MG63 (cell line): ENCODE measurements at regions not wholly inside any gene's neighbourhood (a gene's known extent, or its start where the extent isn't known, plus 50 kb on each side); places are given as distances from the start of the nearest gene placed in this dataset.

Experiments used
- DNase-seq: peaks from one replicate; pipeline ENCODE4 v3.0.0-alpha.2; 2020
- H3K27me3 ChIP-seq: fragments of 250-450 bp; sonication (Bioruptor Pico); 2 replicates; pipeline ENCODE4 v1.5.1; 2020; ENCODE audit warnings: mild to moderate bottlenecking, moderate library complexity
- H3K36me3 ChIP-seq: fragments of 250-450 bp; sonication (Bioruptor Pico); 2 replicates; pipeline ENCODE4 v1.5.1; 2020; ENCODE audit warnings: mild to moderate bottlenecking, moderate library complexity
- H3K4me3 ChIP-seq: fragments of 250-450 bp; sonication (Bioruptor Pico); 2 replicates; pipeline ENCODE4 v1.5.1; 2020; ENCODE audit warnings: mild to moderate bottlenecking, moderate library complexity
- H3K9me3 ChIP-seq: fragments of 250-450 bp; sonication (Bioruptor Pico); 2 replicates; pipeline ENCODE4 v1.5.1; 2020; ENCODE audit warnings: mild to moderate bottlenecking, moderate library complexity

DNA sequence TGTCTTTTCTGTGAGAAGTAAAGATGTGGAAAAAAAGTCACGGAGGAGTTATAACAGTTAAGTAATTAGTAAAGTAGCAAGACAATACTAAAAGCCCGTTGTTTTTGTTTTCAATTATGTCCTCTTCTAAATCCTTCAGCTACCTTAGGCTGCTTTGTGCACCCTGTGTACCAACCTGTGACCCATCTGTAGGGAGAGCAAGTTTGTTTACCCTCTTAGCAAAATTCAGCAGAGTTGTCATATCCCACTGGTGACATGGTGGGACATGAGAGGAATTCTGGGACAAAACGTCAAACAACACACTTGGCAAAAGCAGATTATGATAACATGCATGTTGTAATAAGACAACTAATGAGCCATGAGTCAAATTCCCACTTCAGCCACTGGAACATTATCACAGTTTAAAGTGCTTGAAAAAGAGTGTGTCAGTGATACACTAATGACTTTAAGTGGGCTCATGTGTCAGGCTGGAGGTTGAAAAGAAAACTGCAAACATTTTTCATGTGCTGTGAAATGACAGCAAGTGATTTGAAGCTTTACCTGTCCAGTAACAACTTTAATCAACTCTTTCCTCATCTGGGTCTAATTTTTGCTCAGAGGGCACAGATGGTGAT is 392.8 kb upstream of the ACVR2A start:
- no peaks in the 10 kb centered on the region for H3K9me3 ChIP-seq
- no peak overlapping the region for H3K4me3 ChIP-seq
- H3K27me3 ChIP-seq: no peaks in the 10 kb centered on the region
- no peaks in the 10 kb centered on the region for H3K36me3 ChIP-seq
- no peak for DNase-seq

DNA sequence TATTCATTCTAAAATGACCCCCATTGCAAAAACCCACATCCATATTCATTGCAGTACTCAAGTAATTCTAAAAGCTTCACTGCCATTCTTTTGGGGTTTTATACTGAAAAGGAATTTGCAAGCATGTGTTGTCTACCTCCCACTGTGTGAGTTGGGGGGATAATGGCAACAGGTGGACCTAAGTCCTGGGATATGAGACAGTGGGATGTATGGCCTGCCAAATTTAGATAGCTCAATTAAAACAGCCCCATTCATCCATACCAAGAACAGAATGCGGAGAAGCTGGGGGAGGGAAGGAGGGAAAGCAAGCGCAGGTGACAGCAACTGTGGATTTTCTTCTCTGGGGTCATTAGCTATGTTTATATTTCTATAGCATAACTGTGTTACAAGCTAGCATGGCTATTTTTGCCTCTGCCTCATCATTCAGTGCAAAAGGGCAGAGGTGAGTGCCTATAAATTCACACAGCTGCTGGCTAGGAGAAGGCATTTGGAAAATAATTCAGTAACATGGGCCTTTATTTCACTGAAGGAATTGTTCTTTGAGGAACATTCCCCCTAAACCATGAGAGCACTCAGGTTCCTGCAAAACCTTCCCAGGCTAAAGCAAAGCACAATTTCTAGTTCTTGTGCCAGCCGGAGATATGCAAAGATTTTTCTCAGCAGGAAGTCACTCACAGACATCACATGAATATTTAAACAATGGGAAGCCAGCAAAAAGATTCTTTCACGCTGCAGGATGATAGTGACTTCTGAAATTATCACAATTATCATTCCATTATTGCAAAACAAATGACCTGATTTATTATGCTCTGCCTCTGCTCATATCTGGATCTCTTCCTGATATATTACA is 393.9 kb upstream of the ACVR2A start:
- DNase-seq: no peak
- no peak overlapping the region for H3K4me3 ChIP-seq
- no peaks in the 10 kb centered on the region for H3K27me3 ChIP-seq
- H3K9me3 ChIP-seq: no peaks in the 10 kb centered on the region
- no peaks in the 10 kb centered on the region for H3K36me3 ChIP-seq

GRCh38 chr2:147449323-147449991 is 395.4 kb upstream of the ACVR2A start:
- no peak for DNase-seq
- no peaks in the 10 kb centered on the region for H3K27me3 ChIP-seq
- no peaks in the 10 kb centered on the region for H3K36me3 ChIP-seq
- H3K4me3 ChIP-seq: no peak overlapping the region
- no peaks in the 10 kb centered on the region for H3K9me3 ChIP-seq

DNA sequence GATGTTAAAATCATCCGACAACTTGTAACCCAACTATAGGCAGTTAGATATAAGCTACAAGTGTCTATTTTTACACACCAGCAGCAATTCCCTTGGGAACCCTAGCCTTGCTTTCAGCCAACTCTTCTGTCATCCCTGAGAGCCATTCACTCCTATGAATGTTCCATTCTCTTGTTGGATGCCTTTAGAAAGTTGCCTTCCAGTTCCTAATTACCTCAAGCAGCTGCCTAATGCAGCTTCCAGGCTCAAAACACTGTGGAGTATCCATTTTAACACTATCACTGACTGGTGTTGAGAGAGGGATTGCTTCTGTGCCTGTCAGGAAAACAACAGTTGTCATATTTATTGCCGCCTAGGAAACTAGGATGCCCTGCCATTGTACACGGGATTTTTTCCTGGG is 402.0 kb upstream of the ACVR2A start:
- no peaks in the 10 kb centered on the region for H3K36me3 ChIP-seq
- no peak overlapping the region for H3K4me3 ChIP-seq
- no peaks in the 10 kb centered on the region for H3K9me3 ChIP-seq
- H3K27me3 ChIP-seq: no peaks in the 10 kb centered on the region
- DNase-seq: no peak

DNA sequence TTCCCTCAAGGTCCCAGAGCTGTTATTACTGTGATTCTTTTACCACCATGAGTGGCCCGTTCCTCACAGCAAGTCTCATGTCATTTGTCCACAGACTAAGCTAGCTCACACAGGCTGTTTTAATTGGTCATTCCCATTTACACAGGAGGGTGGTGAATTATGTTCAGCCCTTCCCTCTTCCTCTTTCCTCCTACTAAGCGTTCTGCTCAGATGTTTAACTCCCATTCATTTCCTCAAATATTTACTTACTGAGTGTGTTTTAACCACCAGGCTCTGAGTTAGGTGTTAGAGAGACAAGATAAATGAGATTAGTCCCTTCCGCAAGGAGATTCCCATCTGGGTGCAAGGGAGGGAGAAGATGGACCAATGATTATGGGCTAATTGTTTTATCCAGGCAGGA is 403.6 kb upstream of the ACVR2A start:
- Histone ChIP-seq H3K4me3 (no peak overlapping the region), H3K27me3 (no peaks in the 10 kb centered on the region), H3K9me3 (no peaks in the 10 kb centered on the region), H3K36me3 (no peaks in the 10 kb centered on the region)
- no peak for DNase-seq

DNA sequence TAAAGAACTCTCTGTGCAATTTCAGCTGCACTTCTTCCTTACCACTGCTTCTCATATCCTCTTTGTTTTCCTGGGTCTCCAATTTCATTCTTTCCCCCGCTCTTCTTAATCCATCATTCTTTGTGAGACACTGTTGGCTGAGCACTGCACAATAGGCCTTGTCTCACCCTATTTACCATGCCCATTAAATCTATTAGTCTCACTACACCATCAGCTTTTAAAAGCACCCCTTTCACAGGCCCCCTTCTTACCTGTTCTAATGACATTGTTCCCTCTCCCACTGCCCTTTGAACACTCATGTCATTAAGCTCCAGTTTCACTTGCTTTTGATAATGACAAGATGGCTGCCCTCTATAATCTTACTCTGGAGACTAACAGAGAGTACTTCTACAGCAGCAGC is 404.1 kb upstream of the ACVR2A start:
- DNase-seq: no peak
- H3K36me3 ChIP-seq: no peaks in the 10 kb centered on the region
- H3K9me3 ChIP-seq: no peaks in the 10 kb centered on the region
- no peaks in the 10 kb centered on the region for H3K27me3 ChIP-seq
- H3K4me3 ChIP-seq: no peak overlapping the region

DNA sequence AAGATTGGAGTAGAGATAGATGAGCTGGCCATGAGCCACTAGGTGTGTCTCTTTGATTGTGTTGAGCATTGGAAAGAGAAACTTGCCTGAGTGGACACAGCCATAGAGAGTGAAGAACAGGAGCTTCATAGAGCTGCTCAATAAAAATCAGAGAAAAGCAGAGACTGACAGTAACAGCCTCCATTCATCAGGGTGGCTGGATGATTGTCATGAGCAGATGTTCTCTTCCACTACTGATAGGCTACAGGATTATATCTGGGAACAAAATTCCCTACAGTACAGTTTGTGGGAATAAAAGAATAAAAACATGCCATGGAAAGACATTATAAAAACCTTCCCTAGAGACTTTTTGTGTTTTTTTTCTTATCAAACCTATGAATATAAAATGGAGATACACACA is 404.8 kb upstream of the ACVR2A start:
- Histone ChIP-seq H3K4me3 (no peak overlapping the region), H3K27me3 (no peaks in the 10 kb centered on the region), H3K36me3 (no peaks in the 10 kb centered on the region), H3K9me3 (no peaks in the 10 kb centered on the region)
- DNase-seq: no peak

- no peak overlapping the region for H3K4me3 ChIP-seq
- no peak for DNase-seq
These were observed 405.9 kb upstream of the ACVR2A start for GRCh38 chr2:147438882-147439281.

GRCh38 chr2:147433822-147434221 is 411.0 kb upstream of the ACVR2A start:
- Histone ChIP-seq H3K9me3 (no peaks in the 10 kb centered on the region), H3K4me3 (no peak overlapping the region), H3K27me3 (no peaks in the 10 kb centered on the region), H3K36me3 (no peaks in the 10 kb centered on the region)
- no peak for DNase-seq

More at GRCh38 chr2:147438882-147439281, 405.9 kb upstream of the ACVR2A start:
- H3K27me3 ChIP-seq: no peaks in the 10 kb centered on the region
- H3K9me3 ChIP-seq: no peaks in the 10 kb centered on the region
- no peaks in the 10 kb centered on the region for H3K36me3 ChIP-seq

DNA sequence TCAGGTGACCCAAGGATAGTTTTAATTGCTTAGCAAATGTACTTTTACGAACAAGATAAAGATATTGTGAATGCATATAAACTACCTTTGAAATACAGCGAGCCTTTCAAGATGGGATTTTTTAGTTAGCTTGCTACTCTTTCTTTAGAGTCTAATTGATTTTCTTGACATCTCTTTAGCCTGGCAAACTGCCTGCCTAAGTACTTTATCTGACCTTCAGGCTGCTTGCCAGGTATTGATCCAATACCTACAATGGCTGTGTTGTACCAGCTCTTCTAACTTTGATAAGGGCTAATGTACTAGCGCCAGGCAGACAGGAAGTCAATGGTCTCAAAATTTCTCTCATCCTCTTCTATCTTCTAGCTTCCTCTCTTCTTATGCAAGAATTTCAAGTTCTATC is 414.4 kb upstream of the ACVR2A start:
- H3K9me3 ChIP-seq: no peaks in the 10 kb centered on the region
- no peak for DNase-seq
- H3K36me3 ChIP-seq: no peaks in the 10 kb centered on the region
- H3K4me3 ChIP-seq: no peak overlapping the region
- no peaks in the 10 kb centered on the region for H3K27me3 ChIP-seq

DNA sequence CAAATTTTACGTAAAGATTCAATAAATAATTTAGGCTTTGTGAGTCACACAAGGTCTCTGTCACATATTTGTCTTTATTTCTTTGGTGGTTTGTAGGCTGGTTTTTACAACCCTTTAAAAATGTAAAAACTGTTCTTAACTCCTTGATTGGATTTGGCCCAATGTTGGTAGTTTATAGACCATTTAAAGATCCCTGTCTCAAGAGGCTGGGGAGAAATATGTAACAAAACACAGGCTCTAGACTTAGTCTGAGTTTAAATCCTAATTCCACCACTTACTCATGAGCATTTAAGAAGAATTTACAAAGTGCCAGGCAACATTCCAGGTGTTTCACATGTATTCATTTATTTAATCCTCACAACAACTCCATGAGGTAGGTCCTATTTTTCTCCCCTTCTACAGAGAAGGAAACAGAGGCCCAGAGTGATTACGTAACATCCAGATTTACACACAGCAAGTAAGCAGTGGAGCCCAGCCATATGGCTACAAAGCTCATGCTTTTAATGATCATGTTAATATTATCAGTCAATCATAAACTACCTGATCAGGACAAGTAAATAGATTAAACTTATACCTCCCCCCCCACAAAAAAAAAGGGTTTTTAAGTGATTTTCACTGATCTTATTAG is 416.6 kb upstream of the ACVR2A start:
- Histone ChIP-seq H3K36me3 (no peaks in the 10 kb centered on the region), H3K27me3 (no peaks in the 10 kb centered on the region), H3K4me3 (no peak overlapping the region), H3K9me3 (no peaks in the 10 kb centered on the region)
- DNase-seq: no peak

GRCh38 chr2:147425437-147426029 is 419.3 kb upstream of the ACVR2A start:
- no peaks in the 10 kb centered on the region for H3K27me3 ChIP-seq

GRCh38 chr2:147424766-147425165 is 420.1 kb upstream of the ACVR2A start:
- Histone ChIP-seq H3K36me3 (no peaks in the 10 kb centered on the region), H3K9me3 (no peaks in the 10 kb centered on the region), H3K27me3 (no peaks in the 10 kb centered on the region), H3K4me3 (no peak overlapping the region)
- DNase-seq: no peak

More at GRCh38 chr2:147425437-147426029, 419.3 kb upstream of the ACVR2A start:
- no peak for DNase-seq
- H3K36me3 ChIP-seq: no peaks in the 10 kb centered on the region
- no peaks in the 10 kb centered on the region for H3K9me3 ChIP-seq
- H3K4me3 ChIP-seq: no peak overlapping the region

DNA sequence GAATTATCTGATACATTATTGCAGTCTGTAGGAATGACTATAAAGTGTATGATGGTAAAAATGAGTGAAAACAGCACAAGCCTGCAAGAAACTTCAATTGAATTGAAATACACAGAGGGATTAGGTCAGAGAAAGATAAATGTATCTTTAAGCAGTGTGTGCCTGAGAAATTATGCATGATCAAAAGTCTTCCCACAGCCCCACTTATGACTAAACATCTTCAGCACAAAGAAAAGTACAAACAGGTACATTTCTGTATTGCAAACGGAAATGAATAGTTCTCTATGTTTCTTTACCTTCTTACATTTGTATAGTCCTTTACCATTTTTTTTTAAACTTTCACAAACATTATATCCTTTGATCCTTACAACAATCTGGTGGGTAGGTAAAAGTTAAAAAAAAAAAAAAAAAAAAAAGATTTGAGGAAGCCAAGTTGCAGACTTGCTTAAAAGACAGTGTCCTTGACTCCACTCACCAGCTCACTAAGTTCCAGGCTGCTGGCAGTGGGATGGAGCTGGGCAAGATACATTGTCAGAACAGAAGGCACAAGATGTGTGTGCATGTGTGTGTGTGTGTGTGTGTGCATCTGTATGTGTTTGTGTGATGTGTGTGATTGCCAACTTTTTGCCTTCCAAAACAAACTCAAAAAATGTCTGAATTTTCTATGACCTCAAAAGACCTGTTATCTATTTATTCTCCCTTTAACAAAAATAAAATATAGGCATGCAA is 423.7 kb upstream of the ACVR2A start:
- no peaks in the 10 kb centered on the region for H3K36me3 ChIP-seq
- no peak overlapping the region for H3K4me3 ChIP-seq

DNA sequence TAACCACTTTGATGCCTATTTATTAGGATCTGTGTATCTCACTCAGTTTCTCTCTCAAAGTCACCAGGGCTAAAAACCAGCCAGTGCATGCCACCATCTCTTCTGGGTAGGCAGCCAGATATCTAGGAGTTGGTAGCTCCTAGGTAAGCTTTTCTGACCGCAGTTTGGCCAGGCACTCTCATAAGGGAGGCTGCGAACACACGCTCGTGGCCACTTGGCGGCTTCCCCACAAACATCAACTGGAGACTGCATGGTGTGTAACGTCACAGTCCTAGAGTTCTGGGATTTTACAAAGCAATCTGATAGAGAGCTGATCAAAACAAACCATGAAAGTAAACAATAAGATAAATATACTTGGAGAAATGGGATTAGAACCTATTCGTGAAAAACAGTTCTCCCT is 424.3 kb upstream of the ACVR2A start:
- Histone ChIP-seq H3K9me3 (no peaks in the 10 kb centered on the region), H3K4me3 (no peak overlapping the region), H3K36me3 (no peaks in the 10 kb centered on the region), H3K27me3 (no peaks in the 10 kb centered on the region)
- no peak for DNase-seq

More for the DNA sequence above, 423.7 kb upstream of the ACVR2A start:
- H3K9me3 ChIP-seq: no peaks in the 10 kb centered on the region
- DNase-seq: no peak
- H3K27me3 ChIP-seq: no peaks in the 10 kb centered on the region

GRCh38 chr2:147416099-147416498 is 428.7 kb upstream of the ACVR2A start:
- no peak overlapping the region for H3K4me3 ChIP-seq
- no peaks in the 10 kb centered on the region for H3K27me3 ChIP-seq
- H3K36me3 ChIP-seq: no peaks in the 10 kb centered on the region
- DNase-seq: no peak
- H3K9me3 ChIP-seq: no peaks in the 10 kb centered on the region
